ENCODE measurements at regions not wholly inside any gene's neighbourhood (a gene's known extent, or its start where the extent isn't known, plus 50 kb on each side); places are given as distances from the start of the nearest gene placed in this dataset.

- TF ChIP-seq CTCF (IDR thresholded peaks at IDR 0.05; ENCODE audit: insufficient read depth, missing control alignments) = no peak
- no peak for DNase-seq (ENCODE audit: insufficient read length, low spot score)
- no peak for FAIRE-seq
Measured at GRCh38 chr15:91678003-91678402, 175.5 kb upstream of the SLCO3A1 start.

DNA sequence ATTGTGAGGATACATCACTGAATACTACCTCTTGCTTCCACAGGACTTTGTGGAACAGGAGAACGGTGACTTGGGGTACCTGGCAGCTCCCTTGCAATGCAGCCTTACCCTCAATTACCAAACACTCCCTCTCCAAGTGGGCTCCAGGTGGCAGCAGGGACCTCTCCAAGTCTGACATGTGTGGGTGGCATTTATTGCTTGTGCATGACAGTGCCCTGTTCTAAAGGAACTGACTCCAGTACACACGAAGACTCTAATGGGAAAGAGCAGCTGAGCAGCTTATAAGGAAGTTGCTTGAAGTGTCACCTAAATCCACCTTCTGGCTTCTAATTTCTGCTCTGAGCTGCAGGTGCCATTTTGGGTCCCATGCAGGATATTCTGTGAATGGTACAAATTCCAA lies 174.1 kb upstream of the SLCO3A1 start:
- no peak for TF ChIP-seq CTCF (IDR thresholded peaks at IDR 0.05; ENCODE audit: insufficient read depth, missing control alignments)
- no peak for DNase-seq (ENCODE audit: insufficient read length, low spot score)
- FAIRE-seq = no peak

DNA sequence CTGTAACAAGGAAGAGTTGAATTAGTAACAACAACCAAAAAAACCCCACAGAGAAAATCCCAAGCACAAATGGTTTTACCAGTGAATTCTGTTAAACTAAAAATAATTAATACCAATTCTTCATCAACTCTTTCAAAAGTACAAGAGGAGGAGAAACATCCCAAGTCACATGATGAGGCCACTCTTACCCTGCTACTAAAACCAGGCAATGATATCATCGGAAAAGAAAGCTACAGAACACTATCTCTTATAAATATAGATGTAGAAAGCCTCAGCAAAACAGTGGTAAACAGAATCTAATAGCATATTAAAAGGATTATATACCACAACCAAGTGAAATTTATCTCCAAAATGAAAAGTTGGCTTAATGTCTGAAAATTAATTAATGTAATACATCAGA lies 168.1 kb upstream of the SLCO3A1 start:
- no peak for DNase-seq (ENCODE audit: insufficient read length, low spot score)
- TF ChIP-seq CTCF (IDR thresholded peaks at IDR 0.05; ENCODE audit: insufficient read depth, missing control alignments) = no peak
- FAIRE-seq = no peak

DNA sequence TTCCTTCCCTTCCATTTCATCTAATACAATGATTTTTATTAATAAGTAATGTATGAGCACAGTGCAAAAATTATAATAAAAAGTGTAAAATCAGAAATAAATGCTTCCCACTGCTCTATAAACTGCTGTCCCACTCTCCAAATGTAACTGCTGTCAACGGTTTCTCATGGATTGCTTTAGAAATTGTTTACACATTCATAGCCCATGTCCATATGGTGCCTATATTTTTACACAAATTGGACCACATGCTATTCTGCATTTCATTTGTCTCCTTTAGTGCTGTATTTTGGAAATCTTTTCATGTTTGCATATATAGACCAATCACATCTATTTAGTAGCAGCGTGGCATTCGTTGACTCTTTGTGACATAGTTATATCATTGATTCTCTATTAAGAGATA lies 164.7 kb upstream of the SLCO3A1 start:
- no peak for FAIRE-seq
- DNase-seq (ENCODE audit: insufficient read length, low spot score) = no peak
- no peak for TF ChIP-seq CTCF (IDR thresholded peaks at IDR 0.05; ENCODE audit: insufficient read depth, missing control alignments)

DNA sequence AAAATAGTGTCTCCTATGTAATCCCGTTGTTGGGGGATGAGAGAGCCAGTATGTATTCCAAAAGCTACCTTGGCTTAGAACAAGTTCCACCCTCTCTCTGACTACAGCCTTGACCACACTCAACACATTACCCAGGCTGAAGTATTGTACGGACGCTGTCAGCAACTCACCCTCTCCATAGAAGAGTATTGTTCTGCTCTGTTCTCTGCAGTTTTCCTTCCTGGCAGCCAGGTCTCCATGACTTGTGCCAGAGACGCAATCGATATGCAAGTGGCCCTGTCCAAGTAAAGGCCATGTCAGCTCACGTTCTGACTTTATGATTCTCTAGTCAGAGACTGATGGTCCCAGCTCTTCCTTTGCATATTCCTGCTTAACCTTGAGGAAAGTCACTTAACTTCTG lies 164.1 kb upstream of the SLCO3A1 start:
- no peak for TF ChIP-seq CTCF (IDR thresholded peaks at IDR 0.05; ENCODE audit: insufficient read depth, missing control alignments)
- DNase-seq (ENCODE audit: insufficient read length, low spot score) (no peak), FAIRE-seq (no peak)

DNA sequence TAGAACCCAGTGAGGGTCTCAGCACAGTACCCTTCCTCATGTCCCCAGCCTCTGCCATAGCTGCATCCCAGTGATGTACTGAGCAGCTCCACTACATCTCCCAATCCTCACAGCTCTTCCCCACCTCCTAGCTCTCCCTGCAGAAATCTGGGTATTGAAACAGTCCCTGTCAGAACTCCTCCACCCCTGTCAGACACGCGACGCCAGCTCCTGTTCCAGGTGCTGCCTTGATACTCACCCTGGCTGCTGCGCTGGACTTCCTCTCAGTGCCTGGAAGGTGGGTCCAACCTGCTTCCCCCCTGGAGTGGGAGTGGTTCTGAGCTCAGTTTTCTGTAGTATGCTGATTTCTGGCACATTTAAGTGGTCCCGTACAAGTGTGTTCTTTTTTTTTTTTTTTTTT lies 160.9 kb upstream of the SLCO3A1 start:
- DNase-seq (ENCODE audit: insufficient read length, low spot score) (no peak), FAIRE-seq (no peak)
- no peak for TF ChIP-seq CTCF (IDR thresholded peaks at IDR 0.05; ENCODE audit: insufficient read depth, missing control alignments)

DNA sequence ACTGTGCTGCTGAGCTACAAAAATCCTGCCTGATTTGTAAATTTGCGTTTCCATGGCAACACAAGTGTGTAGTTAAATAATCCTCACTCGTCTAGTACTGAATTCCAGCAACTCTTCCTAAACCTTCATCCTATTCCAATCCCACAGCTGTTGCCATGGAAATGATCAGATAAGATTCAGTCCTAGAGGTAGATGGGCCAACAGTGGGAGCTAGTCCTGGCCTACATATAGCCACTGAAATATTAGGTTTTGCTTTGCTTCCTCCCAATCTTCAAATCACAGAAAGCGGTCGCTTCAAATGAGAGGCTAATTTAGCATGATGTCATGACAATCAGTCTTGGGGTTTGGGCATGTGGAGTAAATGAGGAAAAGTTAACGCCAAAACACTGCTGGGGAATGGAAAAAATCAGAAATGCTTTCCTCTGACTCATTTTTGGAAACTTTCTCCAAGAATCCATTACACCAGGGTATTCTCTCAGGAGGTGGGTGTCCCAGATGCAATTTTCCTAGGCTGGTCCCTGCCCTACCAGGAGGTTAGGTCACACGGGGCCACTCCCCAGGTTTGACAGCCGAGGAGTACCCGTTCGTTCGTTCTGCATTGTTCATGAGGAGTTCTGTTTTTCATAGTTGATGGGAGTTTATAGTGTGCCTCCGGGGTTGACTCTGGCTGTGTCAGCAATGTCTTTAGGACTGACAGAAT lies 159.2 kb upstream of the SLCO3A1 start:
- TF ChIP-seq CTCF (IDR thresholded peaks at IDR 0.05; ENCODE audit: insufficient read depth, missing control alignments) = no peak
- FAIRE-seq = no peak
- DNase-seq (ENCODE audit: insufficient read length, low spot score) = no peak

Measured in D721Med (cell line).